T-helper 2 cell treated with Interferon-gamma antibody and Interleukin-4, amounts not matched to agents 5 μg/mL and 100 μg/mL, for 36 hours (primary cell): ENCODE measurements at regions not wholly inside any gene's neighbourhood (a gene's known extent, or its start where the extent isn't known, plus 50 kb on each side); places are given as distances from the start of the nearest gene placed in this dataset.

ENCODE experiments used
- DNase-seq: peaks from one replicate; pipeline ENCODE4 v3.0.0; 2021; ENCODE audit warnings: low spot score
- H3K27ac Mint-ChIP-seq: one replicate; pipeline ENCODE4 v1.8.0; 2021; ENCODE audit warnings: mild to moderate bottlenecking, mixed read lengths
- H3K27me3 Mint-ChIP-seq: one replicate; pipeline ENCODE4 v1.8.0; 2021; ENCODE audit warnings: low read depth, mixed read lengths
- H3K36me3 Mint-ChIP-seq: one replicate; pipeline ENCODE4 v1.8.0; 2021; ENCODE audit warnings: low read depth, mixed read lengths
- H3K4me1 Mint-ChIP-seq: one replicate; pipeline ENCODE4 v1.8.0; 2021; ENCODE audit warnings: low read depth, mixed read lengths
- H3K4me3 Mint-ChIP-seq: one replicate; pipeline ENCODE4 v1.8.0; 2022; ENCODE audit warnings: mild to moderate bottlenecking, moderate library complexity, mixed read lengths
- H3K9me3 Mint-ChIP-seq: one replicate; pipeline ENCODE4 v1.8.0; 2021; ENCODE audit warnings: mixed read lengths

GRCh38 chr4:104722467-104722866, 227.8 kb upstream of the CXXC4 start:
- no peak overlapping the region for H3K4me3 Mint-ChIP-seq
- no peak overlapping the region for H3K27ac Mint-ChIP-seq
- no peaks in the 10 kb centered on the region for H3K27me3 Mint-ChIP-seq
- H3K4me1 Mint-ChIP-seq, result no peaks in the 10 kb centered on the region
- H3K9me3 Mint-ChIP-seq, result no peaks in the 10 kb centered on the region
- no peaks in the 10 kb centered on the region for H3K36me3 Mint-ChIP-seq
- DNase-seq, result no peak

DNA sequence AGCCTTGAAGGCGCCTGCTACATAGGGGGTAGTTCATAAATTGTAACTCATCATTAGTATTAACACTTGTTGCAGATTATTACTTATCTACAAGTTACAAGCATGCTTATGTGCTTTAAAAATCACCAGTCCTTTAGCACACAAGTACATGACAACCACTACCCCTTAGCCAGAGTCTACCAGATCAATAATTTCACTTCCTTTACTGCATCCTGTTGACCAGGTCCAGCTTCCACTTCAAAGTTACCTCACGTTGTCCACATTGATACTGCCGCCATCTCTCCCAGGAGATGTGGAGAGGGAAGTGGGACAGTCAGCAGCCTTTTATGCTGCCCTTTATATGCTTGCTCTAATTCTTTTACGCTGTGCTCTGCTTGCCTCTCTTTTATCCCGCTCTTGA, 231.3 kb upstream of the CXXC4 start:
- Mint-ChIP-seq H3K27me3 (no peaks in the 10 kb centered on the region), H3K9me3 (no peaks in the 10 kb centered on the region), H3K4me1 (no peaks in the 10 kb centered on the region), H3K36me3 (no peaks in the 10 kb centered on the region), H3K4me3 (no peak overlapping the region), H3K27ac (no peak overlapping the region)
- DNase-seq, result no peak

DNA sequence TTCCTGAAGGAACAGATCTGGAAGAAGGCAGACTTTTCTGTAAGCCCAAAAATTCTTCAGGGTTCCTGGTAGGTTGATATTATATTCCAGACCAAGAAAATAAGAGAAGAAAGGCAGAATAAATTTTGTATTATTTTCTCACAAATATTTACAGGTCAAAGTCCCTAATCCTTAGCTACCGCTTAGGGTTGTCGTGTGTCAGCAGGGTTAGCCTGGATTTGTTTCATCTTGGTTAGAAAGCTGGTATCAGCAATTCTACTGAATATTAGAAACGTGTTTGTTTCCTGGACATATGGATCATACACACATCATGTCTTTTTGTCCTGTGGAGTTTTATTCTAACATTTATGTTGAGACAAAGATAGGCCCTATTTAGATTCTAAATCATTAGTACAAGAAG, 232.9 kb upstream of the CXXC4 start:
- Mint-ChIP-seq H3K27me3 (no peaks in the 10 kb centered on the region), H3K36me3 (no peaks in the 10 kb centered on the region), H3K4me3 (no peak overlapping the region), H3K27ac (no peak overlapping the region), H3K9me3 (no peaks in the 10 kb centered on the region), H3K4me1 (no peaks in the 10 kb centered on the region)
- no peak for DNase-seq

GRCh38 chr4:104728380-104729122, 233.9 kb upstream of the CXXC4 start:
- Mint-ChIP-seq H3K27ac (no peak overlapping the region), H3K4me3 (no peak overlapping the region), H3K9me3 (no peaks in the 10 kb centered on the region), H3K36me3 (no peaks in the 10 kb centered on the region), H3K4me1 (no peaks in the 10 kb centered on the region), H3K27me3 (no peaks in the 10 kb centered on the region)
- no peak for DNase-seq

GRCh38 chr4:104732766-104733165, 238.1 kb upstream of the CXXC4 start:
- Mint-ChIP-seq H3K27me3 (no peaks in the 10 kb centered on the region), H3K36me3 (no peaks in the 10 kb centered on the region), H3K9me3 (no peaks in the 10 kb centered on the region), H3K27ac (no peak overlapping the region), H3K4me3 (no peak overlapping the region), H3K4me1 (no peaks in the 10 kb centered on the region)
- no peak for DNase-seq

- no peak for DNase-seq
- Mint-ChIP-seq H3K9me3 (no peaks in the 10 kb centered on the region), H3K4me3 (no peak overlapping the region), H3K4me1 (no peaks in the 10 kb centered on the region), H3K27ac (no peak overlapping the region), H3K36me3 (no peaks in the 10 kb centered on the region), H3K27me3 (no peaks in the 10 kb centered on the region)
These were observed 240.5 kb upstream of the CXXC4 start for GRCh38 chr4:104735174-104735573.

GRCh38 chr4:104740161-104740560, 245.5 kb upstream of the CXXC4 start:
- Mint-ChIP-seq H3K9me3 (no peaks in the 10 kb centered on the region), H3K27ac (no peak overlapping the region), H3K4me3 (no peak overlapping the region), H3K4me1 (no peaks in the 10 kb centered on the region), H3K36me3 (no peaks in the 10 kb centered on the region), H3K27me3 (no peaks in the 10 kb centered on the region)
- DNase-seq, result no peak

DNA sequence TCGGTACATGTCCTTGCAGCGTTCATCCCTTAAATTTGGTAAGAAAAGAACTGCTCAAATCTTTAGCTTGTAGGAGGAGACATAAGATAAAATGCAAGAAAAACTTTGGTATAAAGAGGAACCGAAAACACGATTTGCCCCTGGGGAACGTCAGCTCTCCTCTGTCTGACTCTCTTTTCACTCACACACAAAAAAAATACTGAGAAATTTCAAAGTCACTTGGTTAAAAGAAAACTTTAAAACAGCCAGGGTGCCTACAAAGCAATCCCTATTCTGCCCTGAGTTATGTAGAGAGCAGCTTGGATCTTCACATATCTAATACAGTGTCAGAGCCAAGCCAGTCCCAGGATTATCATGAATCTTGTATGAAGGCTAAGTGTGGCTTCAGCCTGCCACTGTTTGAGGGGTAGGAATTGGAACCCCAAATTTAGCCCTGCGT, 248.5 kb upstream of the CXXC4 start:
- Mint-ChIP-seq H3K27me3 (no peaks in the 10 kb centered on the region), H3K9me3 (no peaks in the 10 kb centered on the region), H3K36me3 (no peaks in the 10 kb centered on the region), H3K4me3 (no peak overlapping the region), H3K27ac (no peak overlapping the region), H3K4me1 (no peaks in the 10 kb centered on the region)
- DNase-seq, result no peak

DNA sequence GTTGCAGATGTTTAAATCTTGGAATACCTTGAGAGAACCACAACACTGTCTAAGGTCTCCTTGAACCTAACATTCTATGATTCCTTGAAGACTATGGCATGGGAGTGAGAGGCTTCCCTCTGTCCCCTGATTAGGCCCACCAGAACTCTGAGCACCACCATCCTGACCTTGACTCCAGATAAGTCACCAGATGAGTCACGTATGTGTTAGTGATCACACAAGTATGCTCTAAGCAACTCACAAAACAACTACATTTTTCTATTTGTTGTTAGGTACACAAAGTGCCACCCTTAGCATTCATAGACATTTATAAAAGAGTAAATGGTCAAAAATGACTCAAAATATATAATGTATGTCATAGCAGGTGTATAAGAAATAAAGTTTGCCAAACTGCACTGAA, 252.9 kb upstream of the CXXC4 start:
- Mint-ChIP-seq H3K36me3 (no peaks in the 10 kb centered on the region), H3K9me3 (no peaks in the 10 kb centered on the region), H3K4me1 (no peaks in the 10 kb centered on the region), H3K4me3 (no peak overlapping the region), H3K27me3 (no peaks in the 10 kb centered on the region), H3K27ac (no peak overlapping the region)
- DNase-seq, result no peak

- Mint-ChIP-seq H3K36me3 (no peaks in the 10 kb centered on the region), H3K9me3 (no peaks in the 10 kb centered on the region), H3K27me3 (no peaks in the 10 kb centered on the region), H3K27ac (no peak overlapping the region), H3K4me3 (no peak overlapping the region), H3K4me1 (no peaks in the 10 kb centered on the region)
- DNase-seq, result no peak
These were observed 254.4 kb upstream of the CXXC4 start for GRCh38 chr4:104749062-104749461.

GRCh38 chr4:104750008-104750407, 255.3 kb upstream of the CXXC4 start:
- Mint-ChIP-seq H3K27ac (no peak overlapping the region), H3K4me3 (no peak overlapping the region), H3K27me3 (no peaks in the 10 kb centered on the region), H3K36me3 (no peaks in the 10 kb centered on the region), H3K4me1 (no peaks in the 10 kb centered on the region), H3K9me3 (no peaks in the 10 kb centered on the region)
- DNase-seq, result no peak

- no peak for DNase-seq
These were observed 256.8 kb upstream of the CXXC4 start for GRCh38 chr4:104751468-104751867.

GRCh38 chr4:104752337-104752736, 257.6 kb upstream of the CXXC4 start:
- H3K4me1 Mint-ChIP-seq, result no peaks in the 10 kb centered on the region
- no peak overlapping the region for H3K4me3 Mint-ChIP-seq
- H3K27me3 Mint-ChIP-seq, result no peaks in the 10 kb centered on the region
- no peak overlapping the region for H3K27ac Mint-ChIP-seq
- H3K9me3 Mint-ChIP-seq, result no peaks in the 10 kb centered on the region
- H3K36me3 Mint-ChIP-seq, result no peaks in the 10 kb centered on the region
- DNase-seq, result no peak

More at GRCh38 chr4:104751468-104751867, 256.8 kb upstream of the CXXC4 start:
- no peaks in the 10 kb centered on the region for H3K4me1 Mint-ChIP-seq
- no peak overlapping the region for H3K4me3 Mint-ChIP-seq
- no peaks in the 10 kb centered on the region for H3K9me3 Mint-ChIP-seq
- no peaks in the 10 kb centered on the region for H3K27me3 Mint-ChIP-seq
- H3K36me3 Mint-ChIP-seq, result no peaks in the 10 kb centered on the region
- H3K27ac Mint-ChIP-seq, result no peak overlapping the region

DNA sequence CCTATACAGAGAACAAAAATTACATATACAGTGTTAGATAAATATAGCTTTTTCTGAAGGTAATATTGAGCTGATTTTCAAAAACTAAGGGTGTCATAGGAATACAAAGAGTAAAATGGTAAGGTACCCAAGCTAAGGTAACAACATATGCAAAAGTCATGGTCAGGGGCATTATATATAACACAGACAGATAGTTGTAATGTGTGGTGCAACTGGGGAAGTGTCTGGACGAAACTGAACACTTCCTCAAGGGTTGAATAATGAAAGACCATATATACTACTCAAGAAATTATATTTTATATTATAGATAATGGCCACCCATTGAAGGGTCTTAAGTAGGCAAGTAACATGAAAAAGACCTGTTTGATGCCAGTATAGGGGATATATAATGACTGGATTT, 262.1 kb upstream of the CXXC4 start:
- Mint-ChIP-seq H3K9me3 (no peaks in the 10 kb centered on the region), H3K4me3 (no peak overlapping the region), H3K27ac (no peak overlapping the region), H3K36me3 (no peaks in the 10 kb centered on the region), H3K4me1 (no peaks in the 10 kb centered on the region), H3K27me3 (no peaks in the 10 kb centered on the region)
- no peak for DNase-seq

- Mint-ChIP-seq H3K4me1 (no peaks in the 10 kb centered on the region), H3K4me3 (no peak overlapping the region), H3K27ac (no peak overlapping the region)
These were observed 263.9 kb upstream of the CXXC4 start for GRCh38 chr4:104758574-104758973.

More at GRCh38 chr4:104758574-104758973, 263.9 kb upstream of the CXXC4 start:
- no peaks in the 10 kb centered on the region for H3K27me3 Mint-ChIP-seq
- DNase-seq, result no peak
- H3K9me3 Mint-ChIP-seq, result no peaks in the 10 kb centered on the region
- H3K36me3 Mint-ChIP-seq, result no peaks in the 10 kb centered on the region
